Bronchial epithelial cell (primary cell): ENCODE measurements at regions not wholly inside any gene's neighbourhood (a gene's known extent, or its start where the extent isn't known, plus 50 kb on each side); places are given as distances from the start of the nearest gene placed in this dataset.

Source experiments
- DNase-seq: peaks from one replicate; pipeline ENCODE4 v3.0.0-alpha.2; 2010; ENCODE audit warnings: low read depth
- FAIRE-seq: peaks from 2 replicates; lab custom pipeline; 2011; peaks lifted over from hg19 to GRCh38; lab: Jason Lieb, UNC
- H3K27me3 ChIP-seq: 2 replicates; pipeline ENCODE4 v1.5.1; 2011; ENCODE audit warnings: low read length; ENCODE audit not compliant: control insufficient read depth, insufficient read depth
- H3K36me3 ChIP-seq: 2 replicates; pipeline ENCODE4 v1.5.1; 2011; ENCODE audit warnings: low read length; ENCODE audit not compliant: control insufficient read depth, insufficient read depth
- H3K4me3 ChIP-seq: 2 replicates; pipeline ENCODE4 v1.5.1; 2011; ENCODE audit warnings: mild to moderate bottlenecking, low read depth, low read length, control low read depth
- TF ChIP-seq, protein P1 (sequence below): IDR thresholded peaks from 2 replicates; pipeline ENCODE4 v1.5.1; 2011; ENCODE audit warnings: mild to moderate bottlenecking, moderate library complexity, low read length, control low read depth, inconsistent platforms; ENCODE audit not compliant: insufficient read depth, severe bottlenecking

DNA sequence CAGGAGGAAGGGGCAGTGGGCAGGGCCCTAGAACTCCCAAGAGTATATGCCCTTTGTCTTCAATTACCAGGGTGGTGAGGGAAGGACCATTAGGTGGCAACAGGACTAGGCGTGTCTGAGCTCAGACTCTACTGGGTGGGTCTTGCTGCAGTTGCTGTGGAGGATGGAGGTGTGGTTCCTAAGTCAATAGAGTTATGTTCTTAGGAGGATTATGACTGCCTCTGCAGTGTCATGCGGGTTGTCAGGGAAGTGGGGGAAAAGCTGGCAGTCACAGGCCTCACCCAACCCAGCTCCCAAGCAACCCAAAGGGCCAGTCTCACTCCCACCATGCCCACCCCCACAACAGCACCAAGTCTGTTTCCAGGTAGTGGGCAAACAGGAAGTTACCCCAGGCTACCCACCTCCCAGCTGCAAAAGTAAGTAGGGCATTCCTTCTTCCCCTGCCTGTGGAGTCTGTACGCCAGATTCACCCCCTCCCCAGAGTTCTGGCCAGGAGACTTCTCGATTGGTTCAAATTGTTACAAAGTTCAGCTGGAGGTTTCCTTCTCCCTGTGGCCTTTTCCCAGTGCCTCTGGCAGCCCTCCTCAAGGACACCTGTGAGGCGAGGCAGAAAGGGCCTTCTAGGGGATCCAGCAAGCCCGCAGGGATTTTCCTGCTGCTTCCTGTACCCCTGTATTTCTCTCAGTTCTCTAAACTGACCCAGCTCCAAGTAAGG is 145.3 kb downstream of the HINT1 start:
- no peaks in the 10 kb centered on the region for H3K27me3 ChIP-seq
- TF ChIP-seq, protein P1, sequence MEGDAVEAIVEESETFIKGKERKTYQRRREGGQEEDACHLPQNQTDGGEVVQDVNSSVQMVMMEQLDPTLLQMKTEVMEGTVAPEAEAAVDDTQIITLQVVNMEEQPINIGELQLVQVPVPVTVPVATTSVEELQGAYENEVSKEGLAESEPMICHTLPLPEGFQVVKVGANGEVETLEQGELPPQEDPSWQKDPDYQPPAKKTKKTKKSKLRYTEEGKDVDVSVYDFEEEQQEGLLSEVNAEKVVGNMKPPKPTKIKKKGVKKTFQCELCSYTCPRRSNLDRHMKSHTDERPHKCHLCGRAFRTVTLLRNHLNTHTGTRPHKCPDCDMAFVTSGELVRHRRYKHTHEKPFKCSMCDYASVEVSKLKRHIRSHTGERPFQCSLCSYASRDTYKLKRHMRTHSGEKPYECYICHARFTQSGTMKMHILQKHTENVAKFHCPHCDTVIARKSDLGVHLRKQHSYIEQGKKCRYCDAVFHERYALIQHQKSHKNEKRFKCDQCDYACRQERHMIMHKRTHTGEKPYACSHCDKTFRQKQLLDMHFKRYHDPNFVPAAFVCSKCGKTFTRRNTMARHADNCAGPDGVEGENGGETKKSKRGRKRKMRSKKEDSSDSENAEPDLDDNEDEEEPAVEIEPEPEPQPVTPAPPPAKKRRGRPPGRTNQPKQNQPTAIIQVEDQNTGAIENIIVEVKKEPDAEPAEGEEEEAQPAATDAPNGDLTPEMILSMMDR = peak; percentile 3

DNA sequence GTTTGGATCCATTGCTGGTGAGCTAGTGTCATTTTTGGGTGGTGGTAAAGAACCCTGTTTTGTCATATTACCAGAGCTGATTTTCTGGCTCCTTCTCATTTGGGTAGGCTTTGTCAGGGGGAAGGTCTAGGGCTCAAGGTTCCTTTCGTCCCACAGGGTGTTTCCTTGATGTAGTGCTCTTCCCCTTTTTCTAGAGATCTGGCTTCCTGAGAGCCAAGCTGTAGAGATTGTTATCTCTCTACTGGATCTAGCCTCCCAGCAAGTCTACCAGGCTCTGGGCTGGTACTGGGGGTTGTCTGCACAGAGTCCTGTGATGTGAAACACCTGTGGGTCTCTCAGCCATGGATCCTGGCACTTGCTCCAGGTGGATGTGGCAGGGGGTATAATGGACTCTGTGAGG is 145.9 kb downstream of the HINT1 start:
- H3K27me3 ChIP-seq = no peaks in the 10 kb centered on the region
- H3K4me3 ChIP-seq = no peak overlapping the region
- H3K36me3 ChIP-seq = no peaks in the 10 kb centered on the region
- DNase-seq (no peak), FAIRE-seq (no peak)
- TF ChIP-seq, protein P1 = no peak

More for the DNA sequence above, 145.3 kb downstream of the HINT1 start:
- Histone ChIP-seq H3K4me3 (no peak overlapping the region), H3K36me3 (no peaks in the 10 kb centered on the region)
- peak; percentile 47 for DNase-seq
- FAIRE-seq = peak; percentile 90

DNA sequence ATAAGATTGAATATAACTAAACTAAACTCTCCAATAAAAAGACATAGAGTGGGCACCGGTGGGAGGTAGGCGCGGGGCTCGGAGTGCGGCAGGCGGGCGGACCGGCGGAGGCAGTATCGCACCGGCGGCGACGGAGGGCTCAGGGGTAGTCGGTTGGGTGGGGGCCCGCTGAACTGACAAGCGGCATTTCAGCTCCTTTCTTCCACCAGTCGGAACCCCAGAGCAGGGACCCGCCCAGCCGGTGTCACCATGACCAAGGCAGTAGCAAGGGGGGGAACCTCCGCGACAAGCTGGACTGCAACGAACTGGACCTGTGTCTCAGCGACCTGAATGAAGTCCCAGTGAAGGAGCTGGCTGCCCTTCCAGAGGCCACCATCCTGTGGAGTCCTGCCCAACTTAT is 156.7 kb downstream of the HINT1 start:
- Histone ChIP-seq H3K36me3 (no peaks in the 10 kb centered on the region), H3K4me3 (no peak overlapping the region), H3K27me3 (no peaks in the 10 kb centered on the region)
- DNase-seq (no peak), FAIRE-seq (no peak)
- TF ChIP-seq, protein P1 = no peak

DNA sequence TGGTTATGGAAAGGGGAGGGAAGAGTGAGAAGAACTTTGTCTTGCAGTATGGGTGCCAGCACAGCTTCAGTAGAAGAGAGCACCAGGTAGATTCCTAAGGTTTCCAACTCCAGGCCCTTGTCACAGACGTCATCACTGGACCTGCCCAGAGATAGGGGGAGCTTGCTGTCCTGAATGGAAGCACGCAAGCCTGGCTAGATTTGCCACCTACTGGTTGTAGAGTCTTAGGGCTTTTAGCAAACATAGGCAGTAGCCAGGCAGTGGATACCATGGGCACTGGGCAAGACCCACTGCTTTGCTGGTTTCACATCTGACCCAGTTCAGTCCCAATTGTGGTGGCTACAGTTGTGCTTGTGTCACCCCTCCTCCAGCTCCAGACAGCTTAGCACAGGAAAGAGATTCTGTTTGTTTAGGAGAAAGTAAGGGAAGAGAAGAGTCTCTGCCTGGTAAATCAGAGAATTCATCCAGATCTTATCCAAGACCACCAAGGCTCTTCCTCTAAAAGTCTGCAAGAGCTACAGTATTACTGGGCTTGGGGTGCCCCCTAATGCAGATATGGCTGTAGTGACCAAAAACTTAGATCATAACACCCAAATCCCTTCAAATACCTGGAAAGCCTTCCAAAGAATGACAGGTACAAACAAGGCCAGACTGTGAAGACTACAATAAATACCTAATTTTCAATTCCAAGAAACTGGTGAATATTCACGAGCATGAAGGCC is 158.9 kb downstream of the HINT1 start:
- DNase-seq (peak; percentile 5), FAIRE-seq (no peak)
- Histone ChIP-seq H3K36me3 (no peaks in the 10 kb centered on the region), H3K27me3 (no peaks in the 10 kb centered on the region), H3K4me3 (no peak overlapping the region)
- TF ChIP-seq, protein P1 = peak; percentile 5

DNA sequence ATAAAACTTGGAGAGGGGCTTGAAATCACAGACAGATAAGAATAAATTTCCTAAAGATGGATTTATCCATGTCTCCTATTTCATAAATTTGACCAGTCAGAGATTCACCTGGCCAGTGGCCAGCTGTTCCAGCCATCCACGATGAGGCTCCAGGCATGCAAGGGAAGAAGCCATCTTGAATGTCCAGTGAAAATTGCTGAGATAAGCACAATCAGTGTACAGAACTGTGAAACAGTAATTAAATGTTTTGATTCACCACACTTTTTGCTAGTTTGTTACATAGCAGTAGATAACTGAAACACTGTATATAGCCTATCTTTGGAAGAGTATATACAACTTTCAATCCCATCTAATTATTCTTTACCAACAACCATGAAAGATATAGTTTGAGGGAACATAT is 163.5 kb downstream of the HINT1 start:
- H3K36me3 ChIP-seq = no peaks in the 10 kb centered on the region
- TF ChIP-seq, protein P1 = no peak
- DNase-seq = no peak
- FAIRE-seq = no peak
- H3K27me3 ChIP-seq = no peaks in the 10 kb centered on the region
- no peak overlapping the region for H3K4me3 ChIP-seq
